Glomerular visceral epithelial cell (primary cell): ENCODE measurements at regions not wholly inside any gene's neighbourhood (a gene's known extent, or its start where the extent isn't known, plus 50 kb on each side); places are given as distances from the start of the nearest gene placed in this dataset.
"Not testable (repeated sequence)": the region's sequence is repeated elsewhere in the genome, so short reads cannot be mapped to it uniquely, and the experiment has no call there.

Experiments used
- DNase-seq: peaks from one replicate; pipeline ENCODE4 v3.0.0-alpha.2; 2016; ENCODE audit errors: extremely low spot score

GRCh38 chr20:4358552-4358951 lies 109.5 kb upstream of the ADRA1D start:
- no peak for DNase-seq

GRCh38 chr20:4352348-4352747 lies 103.3 kb upstream of the ADRA1D start:
- DNase-seq = no peak

GRCh38 chr20:4350096-4350495 lies 101.0 kb upstream of the ADRA1D start:
- DNase-seq = no peak

GRCh38 chr20:4344670-4345069 lies 95.6 kb upstream of the ADRA1D start:
- DNase-seq = no peak

GRCh38 chr20:4342609-4343008 lies 93.5 kb upstream of the ADRA1D start:
- no peak for DNase-seq

GRCh38 chr20:4341804-4342485 lies 92.9 kb upstream of the ADRA1D start:
- peak; percentile 25 for DNase-seq

GRCh38 chr20:4335722-4336121 lies 86.6 kb upstream of the ADRA1D start:
- DNase-seq = no peak

- DNase-seq = no peak
Measured at GRCh38 chr20:4332121-4332860, 83.2 kb upstream of the ADRA1D start.

- DNase-seq = no peak
Measured at GRCh38 chr20:4330011-4330410, 80.9 kb upstream of the ADRA1D start.

GRCh38 chr20:4329232-4329631 lies 80.1 kb upstream of the ADRA1D start:
- no peak for DNase-seq

- no peak for DNase-seq
Measured at GRCh38 chr20:4328541-4328940, 79.5 kb upstream of the ADRA1D start.

GRCh38 chr20:4327956-4328355 lies 78.9 kb upstream of the ADRA1D start:
- no peak for DNase-seq

- DNase-seq = no peak
Measured at GRCh38 chr20:4326195-4327065, 77.3 kb upstream of the ADRA1D start.

- no peak for DNase-seq
Measured at GRCh38 chr20:4325548-4326187, 76.6 kb upstream of the ADRA1D start.

GRCh38 chr20:4324611-4325243 lies 75.6 kb upstream of the ADRA1D start:
- no peak for DNase-seq

- no peak for DNase-seq
Measured at GRCh38 chr20:4322499-4322898, 73.4 kb upstream of the ADRA1D start.

GRCh38 chr20:4320291-4320690 lies 71.2 kb upstream of the ADRA1D start:
- no peak for DNase-seq

- DNase-seq = no peak
Measured at GRCh38 chr20:4318891-4319290, 69.8 kb upstream of the ADRA1D start.

GRCh38 chr20:4310616-4311015 lies 61.5 kb upstream of the ADRA1D start:
- not testable (repeated sequence) for DNase-seq

GRCh38 chr20:4306206-4306605 lies 57.1 kb upstream of the ADRA1D start:
- no peak for DNase-seq

GRCh38 chr20:4305091-4305490 lies 56.0 kb upstream of the ADRA1D start:
- DNase-seq = no peak

GRCh38 chr20:4304601-4305000 lies 55.5 kb upstream of the ADRA1D start:
- no peak for DNase-seq
